ENCODE measurements at regions not wholly inside any gene's neighbourhood (a gene's known extent, or its start where the extent isn't known, plus 50 kb on each side); places are given as distances from the start of the nearest gene placed in this dataset.

DNA sequence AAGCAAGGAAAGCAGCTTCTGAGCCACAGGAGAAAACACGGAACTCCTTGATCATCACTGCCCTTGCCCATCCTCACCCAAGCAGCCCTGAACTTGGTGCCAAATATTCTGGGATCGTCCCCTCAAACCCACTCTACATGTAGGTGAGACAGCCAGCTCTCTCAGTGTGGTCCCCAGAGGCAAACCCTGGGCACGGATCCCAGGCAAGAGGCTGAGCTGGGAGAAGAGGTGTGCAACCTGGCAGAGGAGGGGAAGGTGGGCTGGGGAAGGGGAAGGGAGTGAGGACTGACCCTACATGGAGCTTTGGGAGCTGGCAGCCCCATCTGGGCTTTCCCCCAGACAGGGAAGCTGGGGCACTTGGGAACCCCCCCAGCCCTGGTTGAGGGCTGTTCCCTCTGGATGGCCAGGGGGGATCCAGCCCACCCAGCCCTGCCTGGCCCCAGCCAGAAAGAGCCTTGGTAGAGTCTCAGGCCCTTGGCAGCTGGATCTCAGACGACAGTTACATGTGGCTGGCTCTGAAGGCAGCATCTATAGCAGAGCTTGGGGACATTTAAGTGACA, 186.2 kb upstream of the CST7 start:
- DNase-seq (ENCODE audit: low spot score) = no peak

DNA sequence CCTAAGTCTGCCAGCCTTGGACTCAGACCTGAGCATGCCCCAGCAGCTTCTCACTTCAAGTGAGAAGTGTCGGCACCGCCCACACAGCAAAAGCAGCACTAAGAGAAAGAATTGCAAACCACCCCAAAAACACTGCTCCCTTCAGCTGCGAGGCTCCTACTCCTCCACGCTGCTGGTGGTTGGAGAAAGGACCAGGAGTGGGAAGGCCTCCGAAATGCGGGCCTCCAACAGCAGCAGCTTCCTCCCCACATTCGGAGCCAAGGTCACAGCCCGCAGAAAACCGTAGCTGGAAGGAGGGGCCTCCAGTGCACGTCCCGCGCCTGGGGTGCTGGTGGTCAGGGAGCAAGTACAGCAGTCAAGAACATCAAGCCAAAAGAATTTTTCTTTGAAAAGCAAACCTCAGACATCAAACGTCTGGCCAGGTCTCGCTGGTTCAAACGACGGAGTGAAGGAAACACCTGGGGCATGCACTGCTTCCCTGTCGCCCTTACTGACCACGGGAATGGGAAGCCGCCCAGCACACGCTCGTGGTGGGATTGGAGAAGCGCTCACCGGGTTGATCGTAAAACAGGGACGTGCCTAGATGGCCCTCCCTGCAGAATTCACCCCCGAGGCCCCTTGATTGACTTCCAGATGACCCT, 185.6 kb upstream of the CST7 start:
- no peak for DNase-seq (ENCODE audit: low spot score)

DNA sequence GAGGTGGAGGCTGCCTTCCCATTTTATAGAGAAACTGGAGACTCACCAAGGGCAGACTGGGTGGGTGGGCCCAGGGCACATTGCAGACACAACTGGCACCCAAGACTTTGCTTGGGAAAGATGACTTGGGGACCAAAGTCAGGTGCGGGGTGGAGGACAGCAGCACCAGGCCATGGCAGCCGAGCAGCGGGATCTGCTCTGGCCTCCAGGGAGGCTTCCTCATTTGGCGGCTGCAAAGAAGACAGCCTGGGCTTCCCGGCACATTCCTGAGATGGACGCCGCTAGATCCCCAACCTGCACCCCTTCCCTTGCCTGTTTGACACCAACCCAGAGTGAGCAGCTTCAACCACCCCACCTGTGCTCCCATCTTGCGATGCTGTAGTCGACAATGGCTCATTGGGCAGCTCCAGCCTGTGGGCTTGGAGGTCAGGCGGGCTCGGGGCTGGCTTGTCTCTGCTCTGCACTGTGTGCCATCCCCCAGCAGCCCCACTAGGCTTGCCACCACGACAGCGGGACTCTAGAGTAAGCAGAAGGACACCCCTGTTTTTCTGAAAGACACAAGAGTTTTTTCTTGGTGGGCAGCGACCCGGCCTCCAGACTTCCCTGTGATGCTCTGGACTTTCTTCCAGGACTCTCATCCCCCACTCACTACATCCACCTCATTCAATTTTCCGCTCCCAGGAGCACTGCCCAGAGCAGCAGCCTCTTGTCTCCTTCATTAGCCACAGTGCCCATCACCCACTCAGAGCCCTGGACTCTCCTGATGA, 184.9 kb upstream of the CST7 start:
- no peak for DNase-seq (ENCODE audit: low spot score)

DNA sequence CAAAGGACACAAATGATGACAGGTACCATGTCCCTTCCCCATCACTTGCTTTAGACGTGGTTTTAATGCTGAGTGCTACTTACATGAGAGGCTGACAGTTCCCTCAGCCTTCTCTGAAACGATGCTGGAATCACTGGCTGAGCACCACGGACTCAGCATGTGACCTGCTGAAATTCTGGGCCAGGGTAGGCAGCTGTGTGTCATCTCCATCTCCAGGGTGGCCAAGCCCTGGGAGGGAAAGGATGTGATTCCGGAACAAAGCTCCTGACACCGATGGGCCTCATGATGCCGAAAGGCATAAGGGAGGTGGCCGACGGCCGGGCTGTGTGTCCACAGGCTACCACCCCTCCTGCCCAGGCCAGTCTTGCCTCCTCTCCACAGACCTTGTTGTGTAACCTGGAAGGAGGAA, 184.3 kb upstream of the CST7 start:
- no peak for DNase-seq (ENCODE audit: low spot score)

GRCh38 chr20:24765316-24766142, 183.5 kb upstream of the CST7 start:
- DNase-seq (ENCODE audit: low spot score) = no peak

DNA sequence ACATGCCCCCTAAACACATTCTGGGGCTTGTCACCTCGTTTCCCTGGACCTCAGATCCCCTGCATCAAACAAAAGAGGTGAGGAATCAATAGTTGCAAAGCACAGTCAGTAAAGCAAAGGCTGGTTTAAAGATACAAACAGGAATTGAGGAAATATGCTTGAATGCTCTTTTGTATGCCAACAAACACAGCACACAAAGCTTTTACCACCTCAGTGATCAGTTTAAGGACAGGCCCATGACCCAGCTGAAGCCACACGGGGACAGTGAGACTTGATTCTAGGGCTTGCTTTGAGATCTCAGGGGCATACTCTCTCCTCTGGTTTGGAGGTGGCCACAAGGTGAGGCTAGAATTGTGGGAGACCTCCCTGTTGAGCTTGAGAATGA, 182.9 kb upstream of the CST7 start:
- no peak for DNase-seq (ENCODE audit: low spot score)

- DNase-seq (ENCODE audit: low spot score) = no peak
Measured at GRCh38 chr20:24766826-24767622, 182.0 kb upstream of the CST7 start.

DNA sequence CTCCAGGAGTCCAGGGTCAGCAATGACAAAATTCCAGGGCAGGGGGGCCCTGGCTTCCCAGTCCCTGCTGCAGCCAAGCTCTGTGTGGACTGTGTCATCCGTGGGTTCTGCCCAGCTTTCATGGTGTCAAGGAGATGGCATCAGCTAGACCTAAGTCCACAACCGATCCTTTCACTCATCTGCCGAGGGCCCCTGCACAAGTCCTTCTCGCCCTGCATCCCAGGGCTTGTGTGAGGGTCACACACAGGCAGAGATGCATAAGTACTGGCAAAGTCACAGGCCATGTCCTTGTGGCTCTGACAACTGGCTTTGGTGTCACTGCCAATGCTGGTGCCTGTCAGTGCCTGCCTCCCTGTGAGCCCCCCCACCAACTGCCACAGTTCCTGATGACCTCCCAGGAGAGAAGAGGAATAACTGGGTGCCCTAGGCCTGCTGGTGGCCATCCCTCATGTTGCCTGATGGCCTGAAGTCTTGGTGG, 181.4 kb upstream of the CST7 start:
- no peak for DNase-seq (ENCODE audit: low spot score)

- DNase-seq (ENCODE audit: low spot score) = no peak
Measured at GRCh38 chr20:24768201-24768636, 180.8 kb upstream of the CST7 start.

DNA sequence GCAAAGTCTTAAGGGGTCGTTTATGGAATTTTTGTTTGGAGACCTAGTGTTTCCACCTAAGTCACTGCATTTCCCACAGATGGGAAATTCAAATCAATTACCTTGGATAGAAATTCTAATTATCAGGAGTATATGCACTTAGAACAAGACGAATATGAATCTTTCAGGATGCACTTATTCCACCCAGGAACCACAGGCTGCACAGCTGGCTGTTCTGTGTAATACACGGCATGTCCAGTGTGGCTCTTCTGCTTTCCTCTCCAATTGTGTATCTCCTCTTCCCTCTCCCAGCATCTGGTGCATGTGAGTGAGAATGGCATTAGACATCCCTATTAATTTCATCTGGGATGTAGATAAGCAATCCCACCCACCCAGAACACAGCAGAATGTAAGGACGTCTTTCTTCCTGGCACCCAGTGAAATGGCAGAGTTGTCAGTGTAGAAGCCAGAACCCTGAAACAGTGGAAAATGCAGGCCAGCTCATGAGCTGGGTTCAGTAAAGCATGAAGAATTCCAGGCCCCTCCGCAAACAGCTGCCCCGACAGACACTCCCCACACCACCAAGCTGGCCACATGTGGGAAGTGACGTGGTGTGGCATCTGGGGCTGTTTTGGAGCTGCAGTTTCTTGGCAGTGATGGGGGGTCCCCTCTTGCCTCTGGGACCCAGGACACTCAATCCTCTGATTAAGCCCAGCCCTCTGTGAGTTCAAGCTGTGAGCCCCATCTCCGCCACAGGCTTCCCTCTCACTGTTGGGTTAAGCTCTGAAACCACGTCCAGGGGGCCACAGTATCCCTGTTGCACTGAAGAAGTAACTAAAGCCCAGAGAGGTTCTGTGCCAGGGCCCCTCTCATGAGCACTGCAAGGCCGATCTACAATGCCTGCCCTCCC, 180.1 kb upstream of the CST7 start:
- DNase-seq (ENCODE audit: low spot score) = no peak

- no peak for DNase-seq (ENCODE audit: low spot score)
Measured at GRCh38 chr20:24769878-24770627, 179.0 kb upstream of the CST7 start.

GRCh38 chr20:24770628-24771541, 178.2 kb upstream of the CST7 start:
- DNase-seq (ENCODE audit: low spot score) = no peak

- DNase-seq (ENCODE audit: low spot score) = no peak
Measured at GRCh38 chr20:24771542-24772061, 177.5 kb upstream of the CST7 start.

DNA sequence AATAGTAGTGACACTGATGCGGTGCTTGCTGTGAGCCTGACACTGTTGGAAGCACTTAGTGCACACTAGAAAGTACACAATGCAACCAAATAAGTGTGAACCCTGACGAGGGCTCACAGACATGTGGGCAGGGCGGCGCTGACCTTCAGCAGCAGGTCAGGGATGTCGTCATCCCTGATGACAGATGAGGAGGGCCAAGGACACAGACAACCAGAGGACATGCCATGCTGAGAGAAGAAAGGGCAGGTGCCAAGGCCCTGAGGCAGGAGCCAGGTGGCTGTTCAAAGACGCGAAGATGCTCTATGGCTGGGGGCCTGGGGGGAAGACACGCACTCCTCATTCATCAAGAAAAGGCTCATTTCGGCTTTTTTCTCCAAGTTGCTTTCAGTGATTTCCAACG, 176.4 kb upstream of the CST7 start:
- DNase-seq (ENCODE audit: low spot score) = no peak

DNA sequence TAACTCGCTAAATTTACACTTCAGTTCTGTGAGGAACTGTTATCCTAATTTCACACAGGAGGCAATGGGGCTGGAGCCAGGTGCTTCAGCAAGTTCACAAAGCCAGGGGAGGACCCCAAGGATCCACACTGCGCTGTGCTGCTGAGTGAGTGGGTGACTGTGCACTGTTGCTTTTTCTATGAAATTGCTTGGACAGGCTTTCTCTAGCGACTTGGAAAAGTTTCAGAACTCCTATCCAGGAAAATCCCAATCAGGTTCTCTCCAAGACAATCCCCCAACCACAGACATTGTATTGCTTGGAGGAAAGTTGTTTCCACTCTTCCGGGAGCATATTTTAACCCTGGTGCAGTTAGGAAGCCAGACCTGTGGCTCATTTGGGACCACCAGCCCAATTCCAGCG, 175.9 kb upstream of the CST7 start:
- no peak for DNase-seq (ENCODE audit: low spot score)

GRCh38 chr20:24773751-24774201, 175.3 kb upstream of the CST7 start:
- peak; percentile 55 for DNase-seq (ENCODE audit: low spot score)

DNA sequence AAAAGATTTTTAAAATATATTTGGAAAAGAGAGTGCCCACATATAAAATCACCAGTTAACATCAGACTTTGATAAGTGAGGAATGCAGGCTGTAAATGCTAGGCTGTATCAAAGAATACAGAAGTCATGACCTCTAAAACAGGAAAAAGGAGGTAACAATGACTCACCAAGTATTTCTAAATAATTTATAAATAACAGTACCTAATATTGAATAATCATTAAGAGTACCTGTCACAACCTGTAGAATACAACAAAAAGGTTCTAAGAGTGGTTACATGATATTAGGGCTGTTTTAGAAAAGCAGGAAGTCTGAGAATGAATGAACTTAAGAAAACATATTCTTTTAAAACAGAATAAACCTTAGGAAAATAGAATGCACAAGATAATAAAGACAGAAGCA, 173.1 kb upstream of the CST7 start:
- DNase-seq (ENCODE audit: low spot score) = no peak

- no peak for DNase-seq (ENCODE audit: low spot score)
Measured at GRCh38 chr20:24776755-24777271, 172.3 kb upstream of the CST7 start.
